Kasumi-1 (cell line): ENCODE measurements at regions not wholly inside any gene's neighbourhood (a gene's known extent, or its start where the extent isn't known, plus 50 kb on each side); places are given as distances from the start of the nearest gene placed in this dataset.

Experiments
- DNase-seq, 2 experiments: peaks; one replicate each; lab custom pipeline; 2025; lab: John Stamatoyannopoulos, UW

DNA sequence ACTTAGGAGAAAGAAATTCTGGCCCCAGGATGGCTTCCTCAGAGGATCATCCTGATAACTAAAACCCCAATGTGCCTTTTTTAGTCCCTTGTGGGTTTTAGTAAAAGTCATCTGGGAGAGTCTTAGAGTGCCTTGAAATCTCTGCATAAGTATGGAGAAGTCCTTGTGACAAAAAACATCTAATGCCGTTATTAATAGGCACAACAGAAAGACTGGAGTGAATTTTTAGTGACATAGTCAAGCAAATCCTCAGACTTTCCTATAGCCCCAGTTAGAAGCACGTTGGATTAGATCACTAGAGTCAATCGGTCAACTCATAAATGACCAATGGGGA lies 108.2 kb upstream of the MPDZ start:
- DNase-seq: no peak

DNA sequence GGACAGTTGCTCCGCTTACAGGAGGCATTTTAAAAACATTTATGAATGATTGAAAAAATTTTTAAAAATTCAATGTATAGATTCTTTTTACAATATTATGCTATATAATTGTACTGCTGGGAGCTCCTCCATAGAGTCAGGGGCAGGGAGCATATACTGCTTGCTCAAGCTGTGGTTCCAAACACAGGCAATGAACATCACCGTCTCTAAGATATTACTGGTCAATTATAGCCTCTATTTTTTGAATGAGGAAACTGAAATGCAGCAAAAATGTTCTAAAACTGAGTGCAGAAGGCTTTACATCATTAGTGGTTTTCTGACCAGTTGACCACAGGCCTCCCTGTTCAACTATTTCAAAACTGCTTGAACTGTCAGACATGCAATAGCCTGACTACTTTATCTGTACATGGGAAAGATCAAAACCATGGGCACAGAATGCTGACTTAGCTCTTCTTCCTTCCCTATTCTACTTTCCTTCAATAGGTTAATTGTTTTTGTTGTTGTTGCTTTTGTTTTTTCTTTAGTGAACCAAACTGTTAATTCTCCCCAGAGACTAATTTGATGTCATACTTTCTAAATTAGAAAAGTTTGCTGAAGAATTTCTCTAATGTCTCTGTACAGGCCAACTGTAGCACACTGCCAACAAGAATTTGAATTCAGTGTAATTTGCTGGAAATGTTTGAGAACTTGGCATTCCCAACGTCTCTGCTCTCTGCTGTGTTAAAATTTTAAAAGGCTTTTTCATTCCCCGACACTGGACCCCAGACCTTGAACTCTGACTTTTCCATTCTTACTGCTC lies 107.6 kb upstream of the MPDZ start:
- DNase-seq: no peak

DNA sequence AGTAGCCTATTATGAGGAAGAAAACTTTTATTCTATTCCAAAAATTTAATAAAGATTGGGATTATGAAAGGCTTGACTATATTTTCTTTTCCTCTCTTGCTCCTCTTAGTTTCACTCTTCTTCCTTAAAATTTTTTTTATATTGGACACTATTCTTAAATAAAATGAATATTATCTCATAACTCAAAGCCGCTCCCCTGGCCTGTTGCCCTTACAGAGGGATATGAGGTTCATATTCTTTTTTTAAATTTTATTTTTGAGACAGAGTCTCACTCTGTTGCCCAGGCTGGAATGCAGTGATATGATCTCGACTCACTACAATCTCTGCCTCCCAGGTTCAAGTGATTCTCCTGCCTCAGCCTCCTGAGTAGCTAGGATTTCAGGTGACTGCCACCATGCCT lies 106.8 kb upstream of the MPDZ start:
- no peak for DNase-seq

DNA sequence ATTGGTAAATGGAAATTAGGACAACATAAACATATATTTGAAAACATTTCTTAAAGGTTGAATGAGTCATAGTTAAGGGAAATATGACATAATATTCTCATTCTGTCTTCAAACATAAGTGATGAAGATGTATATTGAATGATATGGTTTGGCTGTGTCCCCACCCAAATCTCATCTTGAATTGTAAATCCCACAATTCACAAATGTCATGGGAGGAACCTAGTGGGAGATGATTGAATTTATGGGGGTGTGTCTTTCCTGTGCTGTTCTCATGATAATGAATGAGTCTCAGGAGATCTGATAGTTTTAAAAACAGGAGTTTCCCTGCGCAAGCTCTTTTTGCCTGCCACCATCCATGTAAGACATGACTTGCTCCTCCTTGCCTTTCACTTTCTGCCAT lies 104.4 kb upstream of the MPDZ start:
- no peak for DNase-seq

DNA sequence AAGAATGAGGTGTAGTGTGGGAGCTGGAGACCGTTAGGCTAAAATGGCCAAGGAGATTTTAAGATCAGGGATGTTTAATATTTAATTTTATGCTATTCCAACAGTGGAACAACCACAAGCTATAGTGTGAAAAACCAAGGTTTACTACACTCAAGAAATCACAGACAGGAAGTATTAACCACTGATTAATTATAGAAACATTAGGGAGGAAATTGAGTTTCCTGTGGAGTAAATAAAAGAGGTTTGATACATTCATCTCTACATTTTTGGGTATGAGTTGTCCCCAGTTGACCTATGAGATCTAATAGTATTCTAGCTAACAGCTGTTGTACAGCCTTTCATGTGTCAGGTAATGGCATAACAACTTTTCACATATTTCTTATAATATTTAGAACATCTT lies 103.7 kb upstream of the MPDZ start:
- no peak for DNase-seq

DNA sequence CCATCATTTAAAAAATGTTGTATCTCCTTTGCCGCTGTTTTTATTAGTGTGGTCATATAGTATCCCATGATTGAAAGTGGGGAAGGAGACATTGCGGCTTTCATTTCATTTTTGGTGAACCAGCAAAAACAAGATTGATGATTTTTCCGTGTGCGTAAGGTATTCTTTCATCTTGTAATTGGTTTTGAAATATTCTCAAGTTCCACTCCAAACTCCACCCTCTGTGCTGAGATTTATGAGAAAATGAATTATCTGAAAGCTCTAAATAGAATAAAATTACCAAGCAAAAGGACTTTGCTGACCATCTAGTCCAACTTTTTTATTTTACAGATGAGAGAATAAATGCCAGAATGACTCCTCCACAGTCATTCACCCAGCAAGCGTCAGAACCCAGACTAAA lies 103.1 kb upstream of the MPDZ start:
- no peak for DNase-seq

DNA sequence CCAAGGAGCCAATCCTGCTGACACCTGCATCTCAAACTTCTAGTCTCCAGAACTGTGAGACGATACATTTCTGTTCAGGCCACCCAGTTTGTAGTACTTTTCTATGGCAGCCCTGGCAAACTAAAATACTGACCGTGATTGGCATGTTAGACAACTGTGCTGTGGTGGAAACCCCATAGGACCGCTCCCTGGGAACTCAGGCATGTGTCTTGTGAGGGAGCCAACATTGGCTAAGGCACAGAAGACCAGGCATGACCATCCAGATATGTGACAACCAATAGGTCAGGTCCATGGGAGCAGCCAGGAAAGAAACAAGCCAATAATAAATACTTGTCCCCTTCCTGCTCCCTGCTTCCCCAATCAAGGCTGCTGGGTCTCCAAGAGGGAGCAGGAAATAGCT lies 101.4 kb upstream of the MPDZ start:
- no peak for DNase-seq

DNA sequence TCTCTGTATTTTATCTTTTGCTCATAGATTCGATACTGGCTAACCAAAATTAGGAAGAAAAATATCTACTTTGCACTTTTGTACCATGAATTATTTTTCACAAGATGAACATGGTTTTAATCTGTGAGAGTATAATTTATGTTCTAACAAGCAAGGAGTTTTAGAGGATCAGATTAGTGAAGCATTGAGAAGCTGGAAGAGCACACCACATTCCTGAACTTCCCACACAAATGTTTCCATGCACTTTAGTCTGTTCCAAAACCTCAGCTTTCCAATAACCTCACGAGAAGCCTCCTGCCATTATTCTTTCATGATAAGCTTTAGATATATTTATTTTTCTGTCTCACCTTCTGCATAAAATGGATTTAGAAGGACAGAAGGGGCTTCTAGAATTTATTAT lies 98.7 kb upstream of the MPDZ start:
- no peak for DNase-seq

DNA sequence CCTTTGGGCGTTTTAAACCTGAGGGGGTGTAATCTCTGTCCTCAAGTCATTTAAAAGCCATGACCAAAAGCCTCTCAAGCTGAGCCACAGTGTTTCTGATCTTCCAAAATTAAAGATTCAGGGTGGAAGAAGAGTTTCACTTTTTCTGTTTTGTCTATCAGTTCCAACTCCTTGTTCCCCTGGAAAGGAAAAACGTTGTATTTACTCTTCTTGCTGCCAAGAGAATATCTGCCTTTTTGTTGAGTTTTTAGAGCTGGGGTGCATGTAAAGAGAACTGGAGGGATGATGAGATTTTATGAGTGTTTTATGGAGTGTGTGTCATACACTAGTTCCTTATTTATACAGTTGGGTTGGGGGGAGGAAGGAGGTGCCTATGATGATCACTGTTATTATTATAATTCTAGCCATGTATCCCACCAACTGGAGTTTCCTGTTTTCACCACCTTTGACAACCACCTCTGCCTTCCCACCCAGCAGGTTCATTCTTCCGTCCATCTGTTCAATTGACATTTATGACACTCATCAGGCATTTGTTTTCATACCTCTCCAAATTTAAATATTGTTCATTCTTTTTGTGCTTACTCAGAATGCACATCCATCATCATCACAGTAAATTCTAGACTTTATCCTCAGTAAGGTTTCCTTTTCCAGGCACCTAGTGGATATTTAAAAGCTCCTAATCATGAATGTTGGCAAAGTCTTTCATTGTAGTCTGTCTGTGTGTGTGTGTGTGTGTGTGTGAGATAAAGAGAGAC lies 97.9 kb upstream of the MPDZ start:
- DNase-seq: no peak

DNA sequence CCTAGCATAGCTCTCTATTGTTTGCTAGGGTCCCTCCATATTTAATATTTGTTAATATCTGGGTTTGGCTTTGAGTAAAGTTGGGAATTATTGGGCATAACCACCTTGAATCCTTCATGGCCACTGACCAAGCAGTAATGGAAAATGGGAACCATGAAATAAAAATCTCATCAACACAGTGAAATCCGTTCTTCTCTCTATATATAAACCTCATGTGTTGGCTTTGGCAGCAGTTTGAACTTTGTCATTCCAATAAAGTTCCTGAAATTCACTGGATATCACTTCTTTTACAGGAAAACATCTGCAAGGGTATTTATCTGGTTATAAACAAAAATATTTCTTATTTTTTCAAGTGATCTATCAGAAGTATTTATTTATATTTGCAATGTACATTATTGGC lies 93.0 kb upstream of the MPDZ start:
- no peak for DNase-seq

DNA sequence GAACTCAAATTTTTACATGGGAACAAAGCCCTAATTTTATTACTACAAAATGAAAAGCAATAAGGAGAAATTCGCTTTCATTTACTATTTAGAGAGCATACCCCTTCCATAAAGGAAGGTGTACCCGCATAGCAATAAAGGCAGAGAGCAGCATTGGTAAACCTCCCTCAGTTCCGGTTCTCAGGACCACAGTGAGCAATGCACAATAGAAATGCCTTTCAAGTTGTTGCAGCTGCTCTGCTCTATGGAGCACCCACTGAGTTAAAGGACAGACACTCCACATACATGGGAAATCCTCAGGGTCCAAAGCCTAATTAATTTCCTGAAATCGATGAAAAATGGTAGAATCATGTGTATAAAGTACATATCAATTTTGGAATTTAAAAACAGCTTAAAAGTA lies 89.9 kb upstream of the MPDZ start:
- DNase-seq: no peak

DNA sequence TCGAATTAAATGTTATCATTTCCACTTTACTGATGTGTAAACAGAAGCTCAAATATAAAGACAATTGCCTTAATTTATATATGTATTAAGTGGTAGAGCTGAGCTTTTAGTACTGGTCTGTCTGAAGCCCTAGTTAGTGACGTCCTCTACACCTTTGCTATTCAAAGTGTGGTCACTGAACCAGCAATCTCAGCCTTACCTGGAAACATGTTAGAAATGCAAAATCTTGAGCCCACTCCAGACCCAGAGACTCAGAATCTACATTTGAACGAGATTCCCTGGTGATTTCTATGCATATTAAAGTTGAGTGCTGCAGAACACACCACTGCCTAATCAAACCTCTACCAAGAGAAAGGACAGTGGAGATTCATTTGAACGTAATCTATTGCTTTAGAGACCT lies 88.3 kb upstream of the MPDZ start:
- DNase-seq: no peak

DNA sequence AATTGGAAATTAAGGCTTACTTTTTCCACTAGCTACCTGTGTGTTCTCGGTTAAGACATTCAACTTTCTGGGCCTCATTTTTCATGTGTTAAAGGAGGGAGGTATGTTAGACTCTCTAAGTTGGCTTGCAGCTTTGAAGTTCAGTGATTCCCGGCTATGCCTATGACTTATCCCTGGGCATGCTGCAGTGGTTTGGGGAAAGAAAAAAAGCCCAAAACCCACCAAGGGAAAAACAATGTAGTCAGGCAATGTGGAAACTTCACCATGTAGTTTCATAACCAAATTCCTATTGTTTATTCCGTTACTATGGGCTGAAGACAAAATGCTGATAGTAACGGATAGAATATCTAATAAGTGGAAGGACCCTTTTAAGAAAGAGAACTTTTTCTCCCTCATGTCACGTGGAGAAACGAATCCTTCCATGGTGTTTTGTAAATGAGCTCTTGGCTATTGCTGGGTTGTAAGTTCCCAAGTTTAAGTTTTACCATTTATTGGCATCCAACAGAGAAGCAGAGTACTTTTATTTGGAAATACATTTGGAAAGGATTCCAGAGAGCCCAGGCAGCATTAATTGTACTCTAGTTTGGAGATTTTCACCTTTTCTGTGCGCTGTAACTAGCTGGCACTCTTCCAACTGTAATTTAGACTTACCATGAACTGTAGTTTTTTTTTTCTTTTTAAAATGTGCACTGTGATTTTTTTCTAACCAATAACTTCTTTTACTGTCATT lies 84.9 kb upstream of the MPDZ start:
- no peak for DNase-seq

DNA sequence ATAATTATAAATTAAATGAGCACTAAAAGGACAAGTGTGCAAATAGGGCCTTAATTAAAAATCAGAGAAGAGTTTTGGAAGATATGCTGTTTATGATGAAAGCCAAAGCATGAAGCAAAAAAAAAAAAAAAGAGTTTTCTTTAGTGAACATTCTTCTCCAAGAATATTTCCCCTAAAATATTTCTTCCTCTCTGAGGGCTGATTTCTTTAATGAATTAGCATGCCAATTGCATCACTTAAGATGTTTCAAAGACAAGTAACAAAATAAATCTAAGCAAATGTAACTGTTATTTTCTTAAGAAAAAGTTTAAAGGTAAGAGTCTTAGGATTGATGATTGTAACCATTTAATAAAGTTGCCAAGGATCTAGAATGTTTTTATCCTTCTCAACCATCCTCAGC lies 81.6 kb upstream of the MPDZ start:
- DNase-seq: no peak

DNA sequence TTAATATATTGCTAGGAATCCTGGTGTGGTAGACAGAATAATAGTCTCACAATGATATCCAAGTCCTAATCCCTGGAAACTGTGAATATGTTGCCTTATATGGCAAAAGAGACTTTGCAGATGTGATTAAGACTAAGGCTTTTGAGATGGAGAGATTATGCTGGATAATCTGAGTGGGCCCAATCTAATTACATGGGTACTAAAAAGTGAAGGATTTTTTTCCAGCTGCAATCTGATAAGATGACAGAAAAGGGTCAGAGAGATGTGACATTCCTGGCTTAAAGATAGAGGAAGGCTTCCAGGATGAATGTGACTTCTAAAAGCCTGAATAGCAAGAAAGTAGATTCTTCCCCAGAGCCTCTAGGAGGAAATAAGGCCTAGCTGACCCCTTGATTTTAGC lies 80.7 kb upstream of the MPDZ start:
- DNase-seq: no peak

DNA sequence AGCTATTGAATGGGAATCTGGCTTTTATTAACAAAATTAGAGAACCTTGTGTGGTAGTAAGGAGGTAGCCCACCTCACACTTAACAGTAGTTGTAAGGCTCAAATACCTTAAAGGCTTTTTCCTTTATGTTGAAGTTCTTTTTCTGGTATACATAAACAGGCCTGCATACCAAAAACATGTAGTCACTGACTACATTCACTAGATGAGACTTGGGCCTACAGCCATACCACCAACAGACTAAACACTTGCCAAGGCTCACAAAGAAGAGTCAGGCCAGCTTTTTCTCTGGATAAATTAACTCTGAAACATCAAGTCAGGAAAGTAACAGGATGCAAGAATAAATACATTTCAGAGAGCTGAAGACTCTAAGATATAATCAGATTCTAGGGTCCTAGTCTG lies 78.6 kb upstream of the MPDZ start:
- no peak for DNase-seq

DNA sequence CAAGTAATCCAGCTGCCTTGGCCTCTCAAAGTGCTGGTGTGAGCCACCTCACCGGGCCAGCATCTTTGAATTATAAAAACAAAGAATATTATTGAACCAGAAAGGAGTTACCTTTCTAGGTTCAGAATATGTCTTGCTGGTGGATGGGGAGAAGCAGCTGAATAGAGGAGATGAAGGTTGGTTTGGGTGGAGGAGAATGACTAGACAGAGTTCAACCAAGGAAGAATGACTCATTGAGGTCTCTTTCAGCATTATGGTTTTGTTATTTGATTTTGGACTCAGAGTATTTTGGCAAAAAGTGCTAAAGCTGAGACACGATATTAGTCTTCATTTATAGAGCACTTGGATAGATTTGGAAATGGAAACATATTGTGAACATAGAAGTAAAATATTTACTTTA lies 75.2 kb upstream of the MPDZ start:
- no peak for DNase-seq

DNA sequence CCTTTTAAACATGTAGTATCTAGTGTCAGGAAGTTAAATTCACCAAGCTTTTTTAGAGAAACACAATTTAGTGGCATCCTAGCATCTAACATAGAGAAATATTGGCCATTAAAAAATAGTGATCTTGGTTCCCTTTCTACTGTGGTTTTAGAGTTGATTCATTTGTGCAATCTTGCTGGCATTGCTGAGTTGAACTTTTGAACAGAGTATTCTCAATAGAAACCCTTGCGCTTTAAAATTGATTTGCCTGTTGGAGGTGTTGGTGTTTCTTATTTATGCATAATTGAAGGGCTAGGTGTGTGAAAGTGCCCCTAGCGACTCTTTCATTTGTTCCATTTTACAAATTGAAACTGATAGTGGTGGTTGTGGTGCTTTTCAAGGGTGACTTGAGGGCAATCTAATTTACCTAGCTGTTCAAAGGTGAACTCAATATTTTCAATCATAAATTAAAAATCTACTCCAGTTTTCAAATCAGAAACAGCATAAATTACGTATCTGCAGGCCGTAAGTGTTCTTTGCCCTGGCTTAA lies 73.0 kb upstream of the MPDZ start:
- DNase-seq: no peak

DNA sequence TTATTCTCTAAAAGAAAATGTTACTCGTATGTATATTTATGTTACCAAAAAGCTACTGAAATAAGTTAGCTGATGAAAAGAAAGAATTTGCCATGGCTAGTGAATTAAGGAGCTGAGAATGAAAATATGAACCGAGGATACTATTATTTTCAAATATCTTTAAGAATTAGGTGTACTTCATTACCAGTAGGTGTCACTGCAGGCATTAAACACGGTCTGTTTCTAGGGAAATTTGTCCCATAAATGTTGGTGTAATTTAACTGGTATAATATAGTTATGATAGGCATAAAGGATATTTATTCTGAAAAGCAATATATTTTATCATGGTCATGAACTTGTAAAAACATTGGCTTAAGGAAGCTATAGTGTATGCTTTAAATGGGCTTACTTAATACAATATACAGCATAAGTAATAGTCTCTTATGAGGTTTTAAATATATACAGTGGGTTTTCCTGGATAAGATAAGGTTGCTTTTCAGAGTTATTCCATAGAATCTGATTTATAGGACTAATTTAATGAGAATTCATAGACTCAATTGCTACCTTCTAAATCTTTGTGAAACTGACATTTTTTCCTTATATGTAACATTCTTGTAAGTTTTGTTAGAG lies 72.4 kb upstream of the MPDZ start:
- peak; percentile 8 to 18 for DNase-seq

DNA sequence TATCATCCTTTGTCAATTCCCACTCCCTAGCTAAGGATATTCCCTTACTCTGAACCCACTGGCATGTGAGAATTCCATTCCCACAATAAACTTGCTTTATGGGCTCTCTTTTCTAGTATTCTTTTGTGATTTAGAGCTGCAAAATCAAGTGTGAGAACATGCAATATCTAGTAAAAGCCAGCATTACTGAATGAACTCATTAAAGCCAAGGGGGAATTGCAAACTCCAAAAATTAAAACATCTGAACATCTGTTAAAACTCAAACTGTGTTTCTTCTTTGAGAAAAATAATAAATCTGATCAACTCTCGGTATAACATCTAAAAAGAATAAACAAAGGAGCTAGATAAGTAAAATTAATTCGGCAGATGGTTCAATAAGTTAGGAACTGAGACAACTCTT lies 53.1 kb upstream of the MPDZ start:
- no peak for DNase-seq

DNA sequence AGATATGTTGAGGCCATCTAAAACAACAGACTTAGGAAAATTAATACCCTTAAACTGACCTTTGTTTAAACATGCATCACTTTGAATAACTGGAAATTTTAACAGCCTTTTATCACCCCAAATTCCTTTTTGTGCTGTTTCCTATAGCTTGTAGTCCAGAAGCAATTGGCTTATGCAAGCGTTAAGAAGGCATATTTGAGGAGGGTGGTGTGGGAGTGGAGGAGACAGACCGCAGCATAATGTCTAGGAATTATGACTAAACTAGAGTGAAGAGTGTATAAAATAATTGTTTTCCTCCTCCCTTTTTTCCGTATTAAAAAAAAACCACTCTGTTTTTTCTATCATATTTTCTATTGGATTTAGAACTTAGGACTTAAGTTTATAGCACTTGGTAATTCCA lies 51.8 kb upstream of the MPDZ start:
- DNase-seq: no peak

DNA sequence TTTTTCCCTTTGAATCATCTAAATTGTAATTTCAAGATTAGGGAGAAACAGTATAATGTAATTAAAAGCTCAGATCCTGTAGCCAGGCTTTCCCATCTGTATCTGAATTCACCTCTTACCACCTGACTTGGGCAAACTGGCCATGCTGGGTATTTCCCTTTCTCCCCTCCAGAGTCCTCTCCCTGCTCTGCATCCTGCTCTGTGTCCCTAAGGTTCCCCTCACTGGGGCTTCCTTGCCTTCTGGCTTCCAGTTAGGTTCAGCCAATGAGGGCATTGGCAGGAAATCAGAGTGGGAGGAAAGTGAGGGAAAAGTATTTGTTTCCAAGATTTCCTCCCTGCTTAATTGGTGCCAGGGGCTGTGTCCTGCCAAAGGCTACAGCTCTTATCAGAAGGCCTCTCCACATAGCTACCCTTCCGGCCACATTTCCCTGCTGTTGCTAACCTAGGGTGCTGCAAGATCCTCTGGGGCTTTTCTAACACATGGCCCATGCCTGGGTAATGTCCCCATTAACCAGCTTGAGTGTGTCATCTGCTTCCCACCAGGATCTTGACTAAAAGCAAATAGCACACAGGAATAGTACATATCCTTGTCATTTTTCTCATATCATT lies 51.0 kb upstream of the MPDZ start:
- DNase-seq: no peak
